IMR-90 (cell line): ENCODE measurements at regions not wholly inside any gene's neighbourhood (a gene's known extent, or its start where the extent isn't known, plus 50 kb on each side); places are given as distances from the start of the nearest gene placed in this dataset.

ENCODE experiments used
- ATAC-seq: fragments of 200-7000 bp; cut with Tn5 transposase; 2 replicates; pipeline ENCODE4 v1.9.1; 2020; ENCODE audit warnings: low read depth, mild to moderate bottlenecking, moderate library complexity
- BruUV-seq: library from RNA; stranded (reverse); fragments of 400-500 nt; replicated peaks from 2 replicates; lab custom pipeline; 2021; lab: Mats Ljungman, UMichigan
- CTCF ChIA-PET: fragments of 300-600 bp; formaldehyde crosslinking; extraction: SDS; loops from one replicate; lab custom pipeline; 2021; ENCODE audit warnings: antibody characterized with exemption; lab: Yijun Ruan, JAX
- POLR2A ChIA-PET: fragments of 300-600 bp; sonication (Branson Sonifier 250); formaldehyde crosslinking; loops from one replicate; lab custom pipeline; 2022; ENCODE audit warnings: antibody characterized with exemption; ENCODE audit not compliant: unreplicated experiment; lab: Charles Lee
- DNase-seq: peaks from one replicate; pipeline ENCODE4 v3.0.0; 2013
- H2AFZ ChIP-seq: replicated peaks from 2 replicates; pipeline ENCODE3; 2013; ENCODE audit warnings: low read length, mild to moderate bottlenecking; ENCODE audit not compliant: poor library complexity
- H2AK5ac ChIP-seq: 2 replicates; pipeline ENCODE4 v1.6.1; 2013; ENCODE audit warnings: low read depth, low read length, inconsistent platforms
- H2AK9ac ChIP-seq: replicated peaks from 2 replicates; pipeline ENCODE3; 2013; ENCODE audit warnings: mild to moderate bottlenecking, low read depth, low read length, moderate library complexity; ENCODE audit not compliant: poor library complexity
- H2BK120ac ChIP-seq: 2 replicates; pipeline ENCODE4 v1.6.1; 2013; ENCODE audit warnings: low read depth, low read length, inconsistent platforms
- H2BK15ac ChIP-seq: 3 replicates; pipeline ENCODE4 v1.6.1; 2013; ENCODE audit warnings: low read depth, low read length, inconsistent platforms
- H2BK20ac ChIP-seq: 2 replicates; pipeline ENCODE4 v1.6.1; 2013; ENCODE audit warnings: low read depth, mild to moderate bottlenecking, inconsistent platforms, low read length, moderate library complexity
- H2BK5ac ChIP-seq: 2 replicates; pipeline ENCODE4 v1.6.1; 2013; ENCODE audit warnings: mild to moderate bottlenecking, low read depth, low read length, inconsistent platforms; ENCODE audit not compliant: poor library complexity, severe bottlenecking
- H3K14ac ChIP-seq: replicated peaks from 2 replicates; pipeline ENCODE4 v1.6.1; 2013; ENCODE audit warnings: low read depth, low read length, inconsistent platforms
- H3K18ac ChIP-seq: 2 replicates; pipeline ENCODE4 v1.6.1; 2013; ENCODE audit warnings: low read depth, low read length, control low read depth
- H3K23ac ChIP-seq: 2 replicates; pipeline ENCODE4 v1.6.1; 2013; ENCODE audit warnings: low read depth, low read length, inconsistent platforms
- H3K27ac ChIP-seq: 2 replicates; pipeline ENCODE4 v1.5.1; 2013; ENCODE audit warnings: mild to moderate bottlenecking, control low read depth, low read length; ENCODE audit not compliant: insufficient read depth
- H3K27me3 ChIP-seq: 2 replicates; pipeline ENCODE4 v1.6.1; 2013; ENCODE audit warnings: low read length; ENCODE audit not compliant: control insufficient read depth, insufficient read depth
- H3K36me3 ChIP-seq: 2 replicates; pipeline ENCODE4 v1.6.1; 2013; ENCODE audit warnings: low read length, mixed read lengths; ENCODE audit not compliant: control insufficient read depth, insufficient read depth
- H3K4ac ChIP-seq: 2 replicates; pipeline ENCODE4 v1.6.1; 2013; ENCODE audit warnings: low read depth, low read length, inconsistent platforms
- H3K4me1 ChIP-seq: 2 replicates; pipeline ENCODE4 v1.6.1; 2013; ENCODE audit warnings: low read length, mixed read lengths; ENCODE audit not compliant: control insufficient read depth, insufficient read depth
- H3K4me2 ChIP-seq: 2 replicates; pipeline ENCODE4 v1.6.1; 2013; ENCODE audit warnings: low read depth, mild to moderate bottlenecking, control low read depth, low read length, moderate library complexity
- H3K4me3 ChIP-seq: 2 replicates; pipeline ENCODE4 v1.5.1; 2013; ENCODE audit warnings: low read depth, mild to moderate bottlenecking, control low read depth, low read length, moderate library complexity; ENCODE audit not compliant: insufficient read depth
- H3K56ac ChIP-seq: 2 replicates; pipeline ENCODE4 v1.6.1; 2013; ENCODE audit warnings: low read length, inconsistent platforms; ENCODE audit not compliant: insufficient read depth; ENCODE audit errors: extremely low read depth
- H3K79me1 ChIP-seq, 2 experiments: 2 replicates each; pipeline ENCODE4 v1.6.1; 2013; ENCODE audit warnings: low read length in 2 of 2, inconsistent platforms in 1 of 2, low read depth in 1 of 2
- H3K9ac ChIP-seq: 2 replicates; pipeline ENCODE4 v1.6.1; 2013; ENCODE audit warnings: low read depth, low read length, control low read depth
- H3K9me1 ChIP-seq: 2 replicates; pipeline ENCODE4 v1.6.1; 2013; ENCODE audit warnings: low read length, inconsistent platforms; ENCODE audit not compliant: insufficient read depth
- H3K9me3 ChIP-seq: 2 replicates; pipeline ENCODE4 v1.6.1; 2013; ENCODE audit warnings: low read length; ENCODE audit not compliant: control insufficient read depth, insufficient read depth
- H4K20me1 ChIP-seq: 2 replicates; pipeline ENCODE4 v1.6.1; 2013; ENCODE audit warnings: low read length, inconsistent platforms; ENCODE audit not compliant: insufficient read depth
- H4K5ac ChIP-seq: 2 replicates; pipeline ENCODE4 v1.6.1; 2013; ENCODE audit warnings: mild to moderate bottlenecking, low read depth, low read length, control low read depth
- H4K8ac ChIP-seq, 2 experiments: 2 replicates each; pipeline ENCODE4 v1.6.1; 2013; ENCODE audit warnings: low read depth in 2 of 2, low read length in 2 of 2, control low read depth in 1 of 2, inconsistent platforms in 1 of 2
- H4K91ac ChIP-seq: 2 replicates; pipeline ENCODE4 v1.6.1; 2013; ENCODE audit warnings: low read depth, low read length, inconsistent platforms; ENCODE audit not compliant: insufficient read depth
- BHLHE40 ChIP-seq: fragments of 150-350 bp; IDR thresholded peaks from 2 replicates; pipeline ENCODE4 v1.6.1; 2016; ENCODE audit warnings: mild to moderate bottlenecking, low read depth, low read length
- CEBPB ChIP-seq: IDR thresholded peaks from 2 replicates; pipeline ENCODE4 v1.6.1; 2012; ENCODE audit warnings: low read depth, low read length, improper control_type of control experiment
- CHD1 ChIP-seq: IDR thresholded peaks from 2 replicates; pipeline ENCODE4 v1.6.1; 2012; ENCODE audit warnings: low read depth, low read length, improper control_type of control experiment
- FOS ChIP-seq: fragments of 150-350 bp; IDR thresholded peaks from 2 replicates; pipeline ENCODE4 v1.6.1; 2016; ENCODE audit warnings: low read depth, low read length
- MAFK ChIP-seq: IDR thresholded peaks from 2 replicates; pipeline ENCODE4 v1.6.1; 2012; ENCODE audit warnings: low read depth, low read length, improper control_type of control experiment
- POLR2A ChIP-seq: IDR thresholded peaks from 2 replicates; pipeline ENCODE4 v1.6.1; 2012; ENCODE audit warnings: mild to moderate bottlenecking, low read depth, low read length
- RAD21 ChIP-seq: IDR thresholded peaks from 2 replicates; pipeline ENCODE4 v1.6.1; 2012; ENCODE audit warnings: low read length, improper control_type of control experiment
- RCOR1 ChIP-seq: IDR thresholded peaks from 2 replicates; pipeline ENCODE4 v1.6.1; 2012; ENCODE audit warnings: mild to moderate bottlenecking, low read length, improper control_type of control experiment; ENCODE audit not compliant: insufficient replicate concordance
- SMC3 ChIP-seq: fragments of 150-350 bp; IDR thresholded peaks from 2 replicates; pipeline ENCODE4 v1.6.1; 2016; ENCODE audit warnings: low read depth, mild to moderate bottlenecking, antibody characterized with exemption, low read length, moderate library complexity
- WGBS, 2 experiments: methylation state at CpG; one replicate each; pipeline versions ENCODE4 v1.1.5 to v1.1.7; 2013; ENCODE audit warnings: missing lambda C conversion rate in 2 of 2; ENCODE audit not compliant: insufficient read length in 1 of 2; ENCODE audit errors: extremely low coverage in 2 of 2; 5-methylcytosine and 5-hydroxymethylcytosine counted together
- dilution Hi-C: fragments of 300-500 bp; cut with HindIII; formaldehyde crosslinking; loops from one replicate; pipeline ENCODE4 v1.14.3; 2018; ENCODE audit warnings: low sequenced_read_pairs; ENCODE audit not compliant: unreplicated experiment
- in situ Hi-C: fragments of 300-500 bp; cut with MboI; formaldehyde crosslinking; loops from 3 replicates; pipeline ENCODE4 v1.14.3; 2019; ENCODE audit warnings: low sequenced_read_pairs, inconsistent platforms, mixed read lengths
- intact Hi-C: fragments of 100-400 bp; cut with micrococcal nuclease; formaldehyde crosslinking; loops from 2 replicates; pipeline ENCODE4 v1.10.0; 2022
- TF ChIP-seq, protein P1 (sequence below): fragments of 150-350 bp; IDR thresholded peaks from 2 replicates; pipeline ENCODE4 v1.6.1; 2017; ENCODE audit warnings: mild to moderate bottlenecking, antibody characterized with exemption, low read length, low read depth
- TF ChIP-seq, protein P2 (sequence below): fragments of 150-350 bp; IDR thresholded peaks from 2 replicates; pipeline ENCODE4 v1.6.1; 2016; ENCODE audit warnings: low read depth, mild to moderate bottlenecking, low read length, moderate library complexity, borderline replicate concordance
- TF ChIP-seq, protein P3 (sequence below): conservative IDR thresholded peaks from 2 replicates; pipeline ENCODE4 v1.5.1; 2012; ENCODE audit warnings: mild to moderate bottlenecking, low read depth, low read length, improper control_type of control experiment

DNA sequence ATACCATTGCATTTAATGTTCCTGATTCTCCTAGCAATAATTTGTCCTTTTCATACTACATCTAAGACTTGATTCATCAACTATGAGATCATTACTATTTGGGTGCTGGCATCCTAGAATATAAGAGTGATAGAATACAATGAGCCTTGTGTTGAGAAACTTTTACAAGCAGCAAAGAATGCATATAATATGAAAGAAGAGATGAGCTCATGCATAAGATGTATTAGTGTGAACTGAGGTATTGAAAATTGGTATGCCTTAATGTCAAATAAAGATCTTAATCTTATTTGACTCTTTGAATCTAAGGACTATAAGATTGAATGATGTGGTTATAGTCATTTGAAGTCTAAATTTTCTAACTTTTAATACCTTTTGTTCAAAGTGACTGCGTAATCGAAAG, 220.0 kb upstream of the ARHGEF26 start:
- no peaks in the 10 kb centered on the region for H3K27me3 ChIP-seq
- no peak overlapping the region for H3K23ac ChIP-seq
- no peaks in the 10 kb centered on the region for H3K9me3 ChIP-seq
- H3K9me1 ChIP-seq = no peaks in the 10 kb centered on the region
- no peak overlapping the region for H3K56ac ChIP-seq
- ChIA-PET POLR2A (no interaction called here), CTCF (no interaction called here)
- no TSS peak for BruUV-seq
- H3K4me3 ChIP-seq = no peak overlapping the region
- no peaks in the 10 kb centered on the region for H4K20me1 ChIP-seq
- no CpG with 5 or more reads among the region's 2 CpGs for WGBS, 2 experiments
- H2AK9ac ChIP-seq = no peak overlapping the region
- no peak overlapping the region for H3K18ac ChIP-seq
- H3K9ac ChIP-seq = no peak overlapping the region
- H2BK20ac ChIP-seq = no peak overlapping the region
- no peak overlapping the region for H4K91ac ChIP-seq
- no peak overlapping the region for H2AK5ac ChIP-seq
- H3K4me2 ChIP-seq = no peak overlapping the region
- DNase-seq (no peak), ATAC-seq (no peak)
- no peaks in the 10 kb centered on the region for H3K79me1 ChIP-seq
- TF ChIP-seq BHLHE40 = no peak
- no peak for TF ChIP-seq FOS
- no peak for TF ChIP-seq SMC3
- TF ChIP-seq, protein P1, sequence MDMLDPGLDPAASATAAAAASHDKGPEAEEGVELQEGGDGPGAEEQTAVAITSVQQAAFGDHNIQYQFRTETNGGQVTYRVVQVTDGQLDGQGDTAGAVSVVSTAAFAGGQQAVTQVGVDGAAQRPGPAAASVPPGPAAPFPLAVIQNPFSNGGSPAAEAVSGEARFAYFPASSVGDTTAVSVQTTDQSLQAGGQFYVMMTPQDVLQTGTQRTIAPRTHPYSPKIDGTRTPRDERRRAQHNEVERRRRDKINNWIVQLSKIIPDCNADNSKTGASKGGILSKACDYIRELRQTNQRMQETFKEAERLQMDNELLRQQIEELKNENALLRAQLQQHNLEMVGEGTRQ = no peak
- no peak for TF ChIP-seq RAD21
- TF ChIP-seq CHD1 = no peak
- no peak for TF ChIP-seq MAFK
- TF ChIP-seq, protein P2, sequence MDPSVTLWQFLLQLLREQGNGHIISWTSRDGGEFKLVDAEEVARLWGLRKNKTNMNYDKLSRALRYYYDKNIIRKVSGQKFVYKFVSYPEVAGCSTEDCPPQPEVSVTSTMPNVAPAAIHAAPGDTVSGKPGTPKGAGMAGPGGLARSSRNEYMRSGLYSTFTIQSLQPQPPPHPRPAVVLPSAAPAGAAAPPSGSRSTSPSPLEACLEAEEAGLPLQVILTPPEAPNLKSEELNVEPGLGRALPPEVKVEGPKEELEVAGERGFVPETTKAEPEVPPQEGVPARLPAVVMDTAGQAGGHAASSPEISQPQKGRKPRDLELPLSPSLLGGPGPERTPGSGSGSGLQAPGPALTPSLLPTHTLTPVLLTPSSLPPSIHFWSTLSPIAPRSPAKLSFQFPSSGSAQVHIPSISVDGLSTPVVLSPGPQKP = no peak
- TF ChIP-seq, protein P3, sequence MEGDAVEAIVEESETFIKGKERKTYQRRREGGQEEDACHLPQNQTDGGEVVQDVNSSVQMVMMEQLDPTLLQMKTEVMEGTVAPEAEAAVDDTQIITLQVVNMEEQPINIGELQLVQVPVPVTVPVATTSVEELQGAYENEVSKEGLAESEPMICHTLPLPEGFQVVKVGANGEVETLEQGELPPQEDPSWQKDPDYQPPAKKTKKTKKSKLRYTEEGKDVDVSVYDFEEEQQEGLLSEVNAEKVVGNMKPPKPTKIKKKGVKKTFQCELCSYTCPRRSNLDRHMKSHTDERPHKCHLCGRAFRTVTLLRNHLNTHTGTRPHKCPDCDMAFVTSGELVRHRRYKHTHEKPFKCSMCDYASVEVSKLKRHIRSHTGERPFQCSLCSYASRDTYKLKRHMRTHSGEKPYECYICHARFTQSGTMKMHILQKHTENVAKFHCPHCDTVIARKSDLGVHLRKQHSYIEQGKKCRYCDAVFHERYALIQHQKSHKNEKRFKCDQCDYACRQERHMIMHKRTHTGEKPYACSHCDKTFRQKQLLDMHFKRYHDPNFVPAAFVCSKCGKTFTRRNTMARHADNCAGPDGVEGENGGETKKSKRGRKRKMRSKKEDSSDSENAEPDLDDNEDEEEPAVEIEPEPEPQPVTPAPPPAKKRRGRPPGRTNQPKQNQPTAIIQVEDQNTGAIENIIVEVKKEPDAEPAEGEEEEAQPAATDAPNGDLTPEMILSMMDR = no peak
- no peak for TF ChIP-seq CEBPB
- no peak for TF ChIP-seq RCOR1
- no peak for TF ChIP-seq POLR2A
- no peak overlapping the region for H2BK5ac ChIP-seq
- H3K27ac ChIP-seq = no peak overlapping the region
- intact Hi-C loops = no loop called here
- no peak overlapping the region for H3K14ac ChIP-seq
- no peaks in the 10 kb centered on the region for H3K36me3 ChIP-seq
- no peak overlapping the region for H2BK15ac ChIP-seq
- H3K4ac ChIP-seq = no peak overlapping the region
- dilution Hi-C loops = no loop called here
- in situ Hi-C loops = no loop called here
- no peaks in the 10 kb centered on the region for H3K4me1 ChIP-seq
- no peak overlapping the region for H2BK120ac ChIP-seq
- no peak overlapping the region for H4K5ac ChIP-seq
- no peak overlapping the region for H2AFZ ChIP-seq
- H4K8ac ChIP-seq = no peak overlapping the region
